ENCODE measurements at regions not wholly inside any gene's neighbourhood (a gene's known extent, or its start where the extent isn't known, plus 50 kb on each side); places are given as distances from the start of the nearest gene placed in this dataset.

DNA sequence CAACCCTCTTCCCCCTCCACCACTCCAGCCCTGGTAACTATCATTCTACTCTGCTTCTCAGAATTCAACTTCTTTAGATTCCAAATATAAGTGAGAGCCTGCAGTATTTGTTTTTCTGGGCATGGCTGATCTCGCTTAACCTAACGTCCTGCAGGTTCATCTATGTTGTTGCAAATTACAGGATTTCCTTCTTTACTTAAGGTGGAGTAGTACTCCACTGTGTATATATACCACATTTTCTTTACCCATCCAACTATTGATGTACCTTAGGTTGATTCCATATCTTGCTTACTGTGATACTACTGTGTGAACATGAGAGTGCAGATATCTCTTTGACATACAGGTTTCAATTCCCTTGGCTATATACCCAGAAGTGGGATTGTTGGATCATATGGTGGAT, 106.3 kb upstream of the ZNF366 start:
- Histone ChIP-seq H3K9me3 (ENCODE audit: control insufficient read depth, low read depth, low read length) (no peaks in the 10 kb centered on the region), H3K27ac (ENCODE audit: control insufficient read depth, insufficient read depth, low read length) (no peak overlapping the region), H4K20me1 (ENCODE audit: control insufficient read depth, extremely low read depth, insufficient read depth, low read length) (no peaks in the 10 kb centered on the region), H2AFZ (ENCODE audit: control insufficient read depth, low read length) (no peak overlapping the region), H3K9ac (ENCODE audit: control insufficient read depth, extremely low read depth, insufficient read depth, low read length) (no peak overlapping the region), H3K4me2 (ENCODE audit: control insufficient read depth, extremely low read depth, insufficient read depth, low read depth, low read length) (no peak overlapping the region), H3K79me2 (ENCODE audit: control insufficient read depth, insufficient read depth, low read length) (no peaks in the 10 kb centered on the region), H3K9me1 (ENCODE audit: control insufficient read depth, extremely low read depth, insufficient read depth, low read length) (no peaks in the 10 kb centered on the region), H3K4me1 (ENCODE audit: control insufficient read depth, extremely low read depth, insufficient read depth, low read length) (peaks cover 2% of the 10 kb centered on the region), H3K36me3 (ENCODE audit: control insufficient read depth in 2 of 2, extremely low read depth in 1 of 2, insufficient read depth in 2 of 2, low read length in 2 of 2) (no peaks in the 10 kb centered on the region), H3K4me3 (ENCODE audit: control insufficient read depth in 2 of 3, extremely low read depth in 1 of 3, insufficient read depth in 2 of 3, low read depth in 1 of 3, low read length in 3 of 3) (no peak overlapping the region), H3K27me3 (ENCODE audit: control insufficient read depth, extremely low read depth, insufficient read depth, low read length) (no peaks in the 10 kb centered on the region)
- FAIRE-seq (no peak), DNase-seq (ENCODE audit: low read depth, low spot score) (no peak)
- TF ChIP-seq CTCF (optimal IDR thresholded peaks at IDR 0.05 in 1 of 3, IDR thresholded peaks at IDR 0.05 in 1 of 3, conservative IDR thresholded peaks at IDR 0.05 in 1 of 3; ENCODE audit: extremely low read depth in 1 of 3, insufficient read depth in 2 of 3, low read length in 3 of 3), result no peak
- no peak for TF ChIP-seq EZH2 (IDR thresholded peaks at IDR 0.05; ENCODE audit: low read length)
- dilution Hi-C loops (cut with MboI; ENCODE audit: extremely low pct_ligation_motif_present, low sequenced_read_pairs), result no loop called here

DNA sequence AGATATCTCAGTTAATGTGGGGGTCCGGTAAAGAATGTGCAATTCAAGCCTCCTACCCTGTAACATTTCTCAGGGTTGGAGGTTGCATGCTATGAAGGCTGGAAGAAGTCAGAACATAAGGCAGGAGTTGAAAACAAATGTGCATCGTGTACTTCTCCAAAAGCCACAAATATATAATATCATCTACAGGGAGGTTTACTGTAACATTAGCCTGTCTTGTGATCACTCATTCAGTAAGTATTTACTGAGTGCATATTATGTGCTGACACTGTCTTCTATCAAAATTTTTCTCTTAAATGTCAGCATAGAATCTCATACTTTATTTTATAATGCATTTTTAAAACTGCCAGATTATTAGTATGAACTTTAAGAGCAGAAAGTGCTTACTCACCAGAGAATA, 105.6 kb upstream of the ZNF366 start:
- dilution Hi-C loops (cut with MboI; ENCODE audit: extremely low pct_ligation_motif_present, low sequenced_read_pairs), result no loop called here
- H3K4me3 ChIP-seq (ENCODE audit: control insufficient read depth in 2 of 3, extremely low read depth in 1 of 3, insufficient read depth in 2 of 3, low read depth in 1 of 3, low read length in 3 of 3), result no peak overlapping the region
- TF ChIP-seq EZH2 (IDR thresholded peaks at IDR 0.05; ENCODE audit: low read length) (no peak), CTCF (optimal IDR thresholded peaks at IDR 0.05 in 1 of 3, IDR thresholded peaks at IDR 0.05 in 1 of 3, conservative IDR thresholded peaks at IDR 0.05 in 1 of 3; ENCODE audit: extremely low read depth in 1 of 3, insufficient read depth in 2 of 3, low read length in 3 of 3) (no peak)
- peaks cover 2% of the 10 kb centered on the region for H3K4me1 ChIP-seq (ENCODE audit: control insufficient read depth, extremely low read depth, insufficient read depth, low read length)
- H2AFZ ChIP-seq (ENCODE audit: control insufficient read depth, low read length), result no peak overlapping the region
- no peaks in the 10 kb centered on the region for H3K27me3 ChIP-seq (ENCODE audit: control insufficient read depth, extremely low read depth, insufficient read depth, low read length)
- FAIRE-seq, result no peak
- no peaks in the 10 kb centered on the region for H3K36me3 ChIP-seq (ENCODE audit: control insufficient read depth in 2 of 2, extremely low read depth in 1 of 2, insufficient read depth in 2 of 2, low read length in 2 of 2)
- H4K20me1 ChIP-seq (ENCODE audit: control insufficient read depth, extremely low read depth, insufficient read depth, low read length), result no peaks in the 10 kb centered on the region
- no peak overlapping the region for H3K27ac ChIP-seq (ENCODE audit: control insufficient read depth, insufficient read depth, low read length)
- DNase-seq (ENCODE audit: low read depth, low spot score), result no peak
- H3K9ac ChIP-seq (ENCODE audit: control insufficient read depth, extremely low read depth, insufficient read depth, low read length), result no peak overlapping the region
- H3K4me2 ChIP-seq (ENCODE audit: control insufficient read depth, extremely low read depth, insufficient read depth, low read depth, low read length), result no peak overlapping the region
- H3K9me1 ChIP-seq (ENCODE audit: control insufficient read depth, extremely low read depth, insufficient read depth, low read length), result no peaks in the 10 kb centered on the region
- no peaks in the 10 kb centered on the region for H3K9me3 ChIP-seq (ENCODE audit: control insufficient read depth, low read depth, low read length)
- no peaks in the 10 kb centered on the region for H3K79me2 ChIP-seq (ENCODE audit: control insufficient read depth, insufficient read depth, low read length)
